ENCODE measurements at regions not wholly inside any gene's neighbourhood (a gene's known extent, or its start where the extent isn't known, plus 50 kb on each side); places are given as distances from the start of the nearest gene placed in this dataset.

- TF ChIP-seq EZH2 (IDR thresholded peaks at IDR 0.05; ENCODE audit: borderline replicate concordance, low read length) (no peak), CTCF (IDR thresholded peaks at IDR 0.05; ENCODE audit: low read length) (no peak)
These were observed 177.8 kb downstream of the NECTIN3 start for GRCh38 chr3:111249421-111249820.
